ENCODE measurements at regions not wholly inside any gene's neighbourhood (a gene's known extent, or its start where the extent isn't known, plus 50 kb on each side); places are given as distances from the start of the nearest gene placed in this dataset.

DNA sequence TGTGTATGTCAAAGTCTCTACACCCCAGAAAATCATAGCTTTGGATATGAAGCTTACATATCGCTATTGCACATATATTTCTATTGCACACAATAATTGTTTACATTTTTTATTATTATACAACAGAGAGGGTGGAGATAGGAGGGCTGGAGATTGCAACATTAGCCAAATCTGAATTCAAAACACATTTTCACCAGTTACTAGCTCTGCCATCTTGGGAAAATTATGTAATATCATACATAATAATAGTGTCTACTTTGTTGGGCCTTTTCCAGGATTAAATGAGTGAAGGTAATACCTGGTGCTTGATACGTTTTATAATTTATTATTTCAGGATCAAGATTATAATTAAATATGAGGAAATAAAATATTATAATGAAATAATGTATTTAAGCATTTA lies 507.4 kb upstream of the TBX3 start:
- H3K79me2 ChIP-seq (replicated peaks; ENCODE audit: insufficient read depth, low read length), result no peaks in the 10 kb centered on the region
- no peaks in the 10 kb centered on the region for H3K27me3 ChIP-seq (ENCODE audit: insufficient read depth, low read depth, low read length)
- no peak overlapping the region for H3K4me2 ChIP-seq (ENCODE audit: low read length)
- H3K4me3 ChIP-seq (ENCODE audit: low read length), result no peak overlapping the region
- no peak for TF ChIP-seq SMC3 (conservative IDR thresholded peaks at IDR 0.05; ENCODE audit: poor library complexity)
- no peak for TF ChIP-seq RAD21 (conservative IDR thresholded peaks at IDR 0.05)
- TF ChIP-seq, protein P1, sequence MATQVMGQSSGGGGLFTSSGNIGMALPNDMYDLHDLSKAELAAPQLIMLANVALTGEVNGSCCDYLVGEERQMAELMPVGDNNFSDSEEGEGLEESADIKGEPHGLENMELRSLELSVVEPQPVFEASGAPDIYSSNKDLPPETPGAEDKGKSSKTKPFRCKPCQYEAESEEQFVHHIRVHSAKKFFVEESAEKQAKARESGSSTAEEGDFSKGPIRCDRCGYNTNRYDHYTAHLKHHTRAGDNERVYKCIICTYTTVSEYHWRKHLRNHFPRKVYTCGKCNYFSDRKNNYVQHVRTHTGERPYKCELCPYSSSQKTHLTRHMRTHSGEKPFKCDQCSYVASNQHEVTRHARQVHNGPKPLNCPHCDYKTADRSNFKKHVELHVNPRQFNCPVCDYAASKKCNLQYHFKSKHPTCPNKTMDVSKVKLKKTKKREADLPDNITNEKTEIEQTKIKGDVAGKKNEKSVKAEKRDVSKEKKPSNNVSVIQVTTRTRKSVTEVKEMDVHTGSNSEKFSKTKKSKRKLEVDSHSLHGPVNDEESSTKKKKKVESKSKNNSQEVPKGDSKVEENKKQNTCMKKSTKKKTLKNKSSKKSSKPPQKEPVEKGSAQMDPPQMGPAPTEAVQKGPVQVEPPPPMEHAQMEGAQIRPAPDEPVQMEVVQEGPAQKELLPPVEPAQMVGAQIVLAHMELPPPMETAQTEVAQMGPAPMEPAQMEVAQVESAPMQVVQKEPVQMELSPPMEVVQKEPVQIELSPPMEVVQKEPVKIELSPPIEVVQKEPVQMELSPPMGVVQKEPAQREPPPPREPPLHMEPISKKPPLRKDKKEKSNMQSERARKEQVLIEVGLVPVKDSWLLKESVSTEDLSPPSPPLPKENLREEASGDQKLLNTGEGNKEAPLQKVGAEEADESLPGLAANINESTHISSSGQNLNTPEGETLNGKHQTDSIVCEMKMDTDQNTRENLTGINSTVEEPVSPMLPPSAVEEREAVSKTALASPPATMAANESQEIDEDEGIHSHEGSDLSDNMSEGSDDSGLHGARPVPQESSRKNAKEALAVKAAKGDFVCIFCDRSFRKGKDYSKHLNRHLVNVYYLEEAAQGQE (IDR thresholded peaks at IDR 0.05; ENCODE audit: borderline replicate concordance), result no peak
- no peak for TF ChIP-seq TAF1 (IDR thresholded peaks at IDR 0.05; ENCODE audit: low read depth)
- TF ChIP-seq MXI1 (conservative IDR thresholded peaks at IDR 0.05; ENCODE audit: poor library complexity, severe bottlenecking), result no peak
- TF ChIP-seq POLR2AphosphoS5 (IDR thresholded peaks at IDR 0.05), result no peak
- no peak for TF ChIP-seq EP300 (conservative IDR thresholded peaks at IDR 0.05; ENCODE audit: poor library complexity, severe bottlenecking)
- TF ChIP-seq EZH2 (IDR thresholded peaks at IDR 0.05; ENCODE audit: borderline replicate concordance, insufficient read depth, low read length, poor library complexity, severe bottlenecking), result no peak
- no peak for TF ChIP-seq CTCF (IDR thresholded peaks at IDR 0.05; ENCODE audit: poor library complexity, severe bottlenecking)
- no peak overlapping the region for H3K9ac ChIP-seq (ENCODE audit: low read length)
- no peaks in the 10 kb centered on the region for H3F3A ChIP-seq (ENCODE audit: insufficient read depth, low read length, poor library complexity, severe bottlenecking)
- H3K36me3 ChIP-seq (ENCODE audit: insufficient read depth, low read length), result no peaks in the 10 kb centered on the region
- no peaks in the 10 kb centered on the region for H4K20me1 ChIP-seq (ENCODE audit: insufficient read depth)
- H3K9me3 ChIP-seq (ENCODE audit: low read length), result no peaks in the 10 kb centered on the region
- no peak overlapping the region for H3K27ac ChIP-seq (ENCODE audit: low read length)
- H3K9me2 ChIP-seq (ENCODE audit: insufficient read depth, low read length), result no peaks in the 10 kb centered on the region
- no peak overlapping the region for H2AFZ ChIP-seq (ENCODE audit: low read depth, low read length)

DNA sequence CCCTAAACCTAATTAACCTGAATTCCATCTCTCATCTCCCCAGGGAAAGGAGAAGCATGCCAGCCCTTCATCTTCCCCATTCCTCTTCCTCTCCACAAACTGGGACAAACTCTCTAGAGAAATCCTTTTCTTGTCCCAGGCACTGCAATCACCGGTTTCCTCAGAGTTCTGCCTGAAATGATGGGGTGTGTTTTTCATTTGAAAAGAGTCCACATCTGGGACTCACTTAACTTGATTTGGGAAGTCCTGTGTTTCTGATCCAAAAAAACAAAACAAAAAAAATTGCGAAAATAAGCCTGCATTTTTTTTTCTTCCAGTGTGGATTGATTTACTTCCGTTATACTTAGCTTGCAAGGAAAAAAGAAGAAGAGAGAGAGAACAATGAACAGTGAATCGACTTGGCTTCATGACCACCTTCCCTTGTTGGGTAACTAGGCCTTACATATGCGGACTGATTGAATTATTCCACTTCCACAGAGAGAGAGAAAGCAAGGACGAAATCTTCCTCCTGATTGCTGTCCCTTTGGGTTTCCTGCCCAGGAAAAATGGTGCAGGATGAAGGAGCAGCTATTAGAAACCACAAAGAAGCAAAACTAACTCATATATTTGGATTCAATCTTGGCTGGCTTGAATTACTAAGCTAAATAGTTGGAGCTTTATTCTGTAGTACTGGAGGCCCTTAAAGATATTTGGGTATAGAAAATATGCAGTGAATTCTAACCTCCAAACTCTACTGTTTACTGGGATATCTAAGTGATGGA lies 506.2 kb upstream of the TBX3 start:
- H3K27me3 ChIP-seq (ENCODE audit: insufficient read depth, low read depth, low read length), result no peaks in the 10 kb centered on the region
- H2AFZ ChIP-seq (ENCODE audit: low read depth, low read length), result no peak overlapping the region
- no peak for TF ChIP-seq TAF1 (IDR thresholded peaks at IDR 0.05; ENCODE audit: low read depth)
- no peak for TF ChIP-seq POLR2AphosphoS5 (IDR thresholded peaks at IDR 0.05)
- TF ChIP-seq SMC3 (conservative IDR thresholded peaks at IDR 0.05; ENCODE audit: poor library complexity), result no peak
- no peak for TF ChIP-seq CTCF (IDR thresholded peaks at IDR 0.05; ENCODE audit: poor library complexity, severe bottlenecking)
- no peak for TF ChIP-seq MXI1 (conservative IDR thresholded peaks at IDR 0.05; ENCODE audit: poor library complexity, severe bottlenecking)
- no peak for TF ChIP-seq EP300 (conservative IDR thresholded peaks at IDR 0.05; ENCODE audit: poor library complexity, severe bottlenecking)
- no peak for TF ChIP-seq RAD21 (conservative IDR thresholded peaks at IDR 0.05)
- TF ChIP-seq, protein P1 (IDR thresholded peaks at IDR 0.05; ENCODE audit: borderline replicate concordance), result no peak
- TF ChIP-seq EZH2 (IDR thresholded peaks at IDR 0.05; ENCODE audit: borderline replicate concordance, insufficient read depth, low read length, poor library complexity, severe bottlenecking), result no peak
- H3K27ac ChIP-seq (ENCODE audit: low read length), result no peak overlapping the region
- no peaks in the 10 kb centered on the region for H3K9me2 ChIP-seq (ENCODE audit: insufficient read depth, low read length)
- no peaks in the 10 kb centered on the region for H3K79me2 ChIP-seq (replicated peaks; ENCODE audit: insufficient read depth, low read length)
- no peaks in the 10 kb centered on the region for H3K9me3 ChIP-seq (ENCODE audit: low read length)
- H3K9ac ChIP-seq (ENCODE audit: low read length), result no peak overlapping the region
- no peaks in the 10 kb centered on the region for H3F3A ChIP-seq (ENCODE audit: insufficient read depth, low read length, poor library complexity, severe bottlenecking)
- no peaks in the 10 kb centered on the region for H3K36me3 ChIP-seq (ENCODE audit: insufficient read depth, low read length)
- H3K4me3 ChIP-seq (ENCODE audit: low read length), result no peak overlapping the region
- H3K4me2 ChIP-seq (ENCODE audit: low read length), result no peak overlapping the region
- no peaks in the 10 kb centered on the region for H4K20me1 ChIP-seq (ENCODE audit: insufficient read depth)
